ENCODE measurements at regions not wholly inside any gene's neighbourhood (a gene's known extent, or its start where the extent isn't known, plus 50 kb on each side); places are given as distances from the start of the nearest gene placed in this dataset.
A peak's percentile ranks its signal among the peaks of the same experiment; 100 is the strongest.

- no peak overlapping the region for H3K4me3 Mint-ChIP-seq
- Histone ChIP-seq H4K20me1 (ENCODE audit: low read depth) (no peaks in the 10 kb centered on the region), H3K27me3 (peaks cover 57% of the 10 kb centered on the region), H3K36me3 (no peaks in the 10 kb centered on the region), H3K4me2 (no peak overlapping the region), H3K79me2 (ENCODE audit: low read depth) (no peaks in the 10 kb centered on the region), H3K4me1 (peaks cover 9% of the 10 kb centered on the region), H3K27ac (no peak overlapping the region), H2AFZ (replicated peaks) (no peak overlapping the region), H3K4me3 (no peak overlapping the region), H3K9me3 (ENCODE audit: low read depth) (no peaks in the 10 kb centered on the region), H3F3A (ENCODE audit: low read depth) (no peaks in the 10 kb centered on the region), H3K9ac (no peak overlapping the region)
- no peak for DNase-seq (ENCODE audit: low spot score)
- no peaks in the 10 kb centered on the region for H3K27me3 Mint-ChIP-seq (ENCODE audit: insufficient read depth, low read depth)
- H3K27ac Mint-ChIP-seq, result no peak overlapping the region
- H3K4me1 Mint-ChIP-seq, result peaks cover 10% of the 10 kb centered on the region
- TF ChIP-seq CTCF (IDR thresholded peaks at IDR 0.05), result no peak
- TF ChIP-seq EZH2phosphoT487 (IDR thresholded peaks at IDR 0.05), result no peak
- TF ChIP-seq EZH2 (IDR thresholded peaks at IDR 0.05), result no peak
- H3K9me3 Mint-ChIP-seq, result no peaks in the 10 kb centered on the region
- no peaks in the 10 kb centered on the region for H3K36me3 Mint-ChIP-seq
Observed at GRCh38 chr7:41217306-41217705, 485.6 kb downstream of the INHBA start.

GRCh38 chr7:41207141-41207540 is 495.7 kb downstream of the INHBA start:
- no peaks in the 10 kb centered on the region for H3K27me3 Mint-ChIP-seq (ENCODE audit: insufficient read depth, low read depth)
- no peak overlapping the region for H3K4me3 Mint-ChIP-seq
- H3K36me3 Mint-ChIP-seq, result no peaks in the 10 kb centered on the region
- no peaks in the 10 kb centered on the region for H3K4me1 ChIP-seq
- H2AFZ ChIP-seq (replicated peaks), result no peak overlapping the region
- no peaks in the 10 kb centered on the region for H3K4me1 Mint-ChIP-seq
- no peak overlapping the region for H3K27ac ChIP-seq
- peak; percentile 18 for DNase-seq (ENCODE audit: low spot score)
- H3K9me3 Mint-ChIP-seq, result no peaks in the 10 kb centered on the region
- no peak overlapping the region for H3K9ac ChIP-seq
- no peaks in the 10 kb centered on the region for H3K27me3 ChIP-seq
- TF ChIP-seq EZH2phosphoT487 (IDR thresholded peaks at IDR 0.05), result no peak
- TF ChIP-seq CTCF (IDR thresholded peaks at IDR 0.05), result peak; percentile 29
- TF ChIP-seq EZH2 (IDR thresholded peaks at IDR 0.05), result no peak
- no peaks in the 10 kb centered on the region for H3K9me3 ChIP-seq (ENCODE audit: low read depth)
- no peaks in the 10 kb centered on the region for H4K20me1 ChIP-seq (ENCODE audit: low read depth)
- H3K4me2 ChIP-seq, result no peak overlapping the region
- no peaks in the 10 kb centered on the region for H3K79me2 ChIP-seq (ENCODE audit: low read depth)
- no peak overlapping the region for H3K27ac Mint-ChIP-seq
- H3K36me3 ChIP-seq, result no peaks in the 10 kb centered on the region
- H3K4me3 ChIP-seq, result no peak overlapping the region
- H3F3A ChIP-seq (ENCODE audit: low read depth), result no peaks in the 10 kb centered on the region

- H3K36me3 Mint-ChIP-seq, result no peaks in the 10 kb centered on the region
- H3K9me3 ChIP-seq (ENCODE audit: low read depth), result no peaks in the 10 kb centered on the region
- no peaks in the 10 kb centered on the region for H4K20me1 ChIP-seq (ENCODE audit: low read depth)
- H3K4me3 ChIP-seq, result no peak overlapping the region
- no peaks in the 10 kb centered on the region for H3F3A ChIP-seq (ENCODE audit: low read depth)
- H3K9ac ChIP-seq, result no peak overlapping the region
- no peaks in the 10 kb centered on the region for H3K27me3 Mint-ChIP-seq (ENCODE audit: insufficient read depth, low read depth)
- H2AFZ ChIP-seq (replicated peaks), result no peak overlapping the region
- no peak for TF ChIP-seq EZH2 (IDR thresholded peaks at IDR 0.05)
- no peak for TF ChIP-seq EZH2phosphoT487 (IDR thresholded peaks at IDR 0.05)
- no peak for TF ChIP-seq CTCF (IDR thresholded peaks at IDR 0.05)
- DNase-seq (ENCODE audit: low spot score), result no peak
- no peak overlapping the region for H3K4me3 Mint-ChIP-seq
- H3K27ac ChIP-seq, result no peak overlapping the region
- no peak overlapping the region for H3K27ac Mint-ChIP-seq
- no peaks in the 10 kb centered on the region for H3K27me3 ChIP-seq
- H3K4me2 ChIP-seq, result no peak overlapping the region
- H3K79me2 ChIP-seq (ENCODE audit: low read depth), result no peaks in the 10 kb centered on the region
- no peaks in the 10 kb centered on the region for H3K9me3 Mint-ChIP-seq
- no peaks in the 10 kb centered on the region for H3K36me3 ChIP-seq
- no peaks in the 10 kb centered on the region for H3K4me1 ChIP-seq
- H3K4me1 Mint-ChIP-seq, result no peaks in the 10 kb centered on the region
Observed at GRCh38 chr7:41206267-41206666, 496.6 kb downstream of the INHBA start.

GRCh38 chr7:41205600-41205999 is 497.3 kb downstream of the INHBA start:
- Histone ChIP-seq H2AFZ (replicated peaks) (no peak overlapping the region), H3K4me1 (no peaks in the 10 kb centered on the region), H3K27ac (no peak overlapping the region), H4K20me1 (ENCODE audit: low read depth) (no peaks in the 10 kb centered on the region), H3F3A (ENCODE audit: low read depth) (no peaks in the 10 kb centered on the region), H3K9me3 (ENCODE audit: low read depth) (no peaks in the 10 kb centered on the region), H3K27me3 (no peaks in the 10 kb centered on the region), H3K79me2 (ENCODE audit: low read depth) (no peaks in the 10 kb centered on the region), H3K4me3 (no peak overlapping the region), H3K4me2 (no peak overlapping the region), H3K36me3 (no peaks in the 10 kb centered on the region), H3K9ac (no peak overlapping the region)
- H3K36me3 Mint-ChIP-seq, result no peaks in the 10 kb centered on the region
- no peak overlapping the region for H3K27ac Mint-ChIP-seq
- TF ChIP-seq CTCF (IDR thresholded peaks at IDR 0.05), result no peak
- no peak for TF ChIP-seq EZH2phosphoT487 (IDR thresholded peaks at IDR 0.05)
- no peak for TF ChIP-seq EZH2 (IDR thresholded peaks at IDR 0.05)
- no peaks in the 10 kb centered on the region for H3K27me3 Mint-ChIP-seq (ENCODE audit: insufficient read depth, low read depth)
- no peak for DNase-seq (ENCODE audit: low spot score)
- H3K4me1 Mint-ChIP-seq, result no peaks in the 10 kb centered on the region
- no peaks in the 10 kb centered on the region for H3K9me3 Mint-ChIP-seq
- no peak overlapping the region for H3K4me3 Mint-ChIP-seq

Measured in neural progenitor cell (in vitro differentiated cells).